ENCODE measurements at regions not wholly inside any gene's neighbourhood (a gene's known extent, or its start where the extent isn't known, plus 50 kb on each side); places are given as distances from the start of the nearest gene placed in this dataset.

- DNase-seq (ENCODE audit: low spot score): no peak
- H3K9ac ChIP-seq: no peak overlapping the region
- H4K20me1 ChIP-seq (ENCODE audit: low read depth): no peaks in the 10 kb centered on the region
- H3K79me2 ChIP-seq (ENCODE audit: low read depth): no peaks in the 10 kb centered on the region
- H3K9me3 Mint-ChIP-seq: peaks cover 11% of the 10 kb centered on the region
- no peak overlapping the region for H3K27ac ChIP-seq
- H3K4me3 ChIP-seq: no peak overlapping the region
- peaks cover 10% of the 10 kb centered on the region for H3F3A ChIP-seq (ENCODE audit: low read depth)
- H3K4me3 Mint-ChIP-seq: no peak overlapping the region
- no peak overlapping the region for H3K27ac Mint-ChIP-seq
- peaks cover 9% of the 10 kb centered on the region for H3K4me1 ChIP-seq
- H3K36me3 Mint-ChIP-seq: peaks cover 4% of the 10 kb centered on the region
- peaks cover 20% of the 10 kb centered on the region for H3K27me3 Mint-ChIP-seq (ENCODE audit: insufficient read depth, low read depth)
- TF ChIP-seq EZH2 (IDR thresholded peaks at IDR 0.05) (no peak), CTCF (IDR thresholded peaks at IDR 0.05) (no peak), EZH2phosphoT487 (IDR thresholded peaks at IDR 0.05) (no peak)
- H3K9me3 ChIP-seq (ENCODE audit: low read depth): no peaks in the 10 kb centered on the region
- H3K4me2 ChIP-seq: no peak overlapping the region
- H3K36me3 ChIP-seq: no peaks in the 10 kb centered on the region
- H3K27me3 ChIP-seq: peaks cover 10% of the 10 kb centered on the region
- H3K4me1 Mint-ChIP-seq: peaks cover 12% of the 10 kb centered on the region
- H2AFZ ChIP-seq (replicated peaks): no peak overlapping the region
Measured at GRCh38 chr12:75783093-75783877, 248.3 kb downstream of the PHLDA1 start.

- Histone ChIP-seq H4K20me1 (ENCODE audit: low read depth) (no peaks in the 10 kb centered on the region), H3K9me3 (ENCODE audit: low read depth) (no peaks in the 10 kb centered on the region), H3K79me2 (ENCODE audit: low read depth) (no peaks in the 10 kb centered on the region), H3K4me2 (no peak overlapping the region), H3K4me1 (peaks cover 9% of the 10 kb centered on the region), H3K36me3 (no peaks in the 10 kb centered on the region), H3K9ac (no peak overlapping the region), H3K4me3 (no peak overlapping the region), H2AFZ (replicated peaks) (no peak overlapping the region), H3F3A (ENCODE audit: low read depth) (peaks cover 10% of the 10 kb centered on the region), H3K27ac (no peak overlapping the region), H3K27me3 (peaks cover 10% of the 10 kb centered on the region)
- peaks cover 12% of the 10 kb centered on the region for H3K4me1 Mint-ChIP-seq
- H3K4me3 Mint-ChIP-seq: no peak overlapping the region
- H3K27me3 Mint-ChIP-seq (ENCODE audit: insufficient read depth, low read depth): peaks cover 20% of the 10 kb centered on the region
- peaks cover 4% of the 10 kb centered on the region for H3K36me3 Mint-ChIP-seq
- TF ChIP-seq EZH2 (IDR thresholded peaks at IDR 0.05) (no peak), CTCF (IDR thresholded peaks at IDR 0.05) (no peak), EZH2phosphoT487 (IDR thresholded peaks at IDR 0.05) (no peak)
- H3K9me3 Mint-ChIP-seq: peaks cover 11% of the 10 kb centered on the region
- DNase-seq (ENCODE audit: low spot score): no peak
- no peak overlapping the region for H3K27ac Mint-ChIP-seq
Measured at GRCh38 chr12:75782069-75782581, 249.5 kb downstream of the PHLDA1 start.

GRCh38 chr12:75781532-75782046 lies 250.0 kb downstream of the PHLDA1 start:
- DNase-seq (ENCODE audit: low spot score): no peak
- TF ChIP-seq EZH2 (IDR thresholded peaks at IDR 0.05) (no peak), EZH2phosphoT487 (IDR thresholded peaks at IDR 0.05) (no peak), CTCF (IDR thresholded peaks at IDR 0.05) (no peak)
- Histone ChIP-seq H3K4me2 (no peak overlapping the region), H2AFZ (replicated peaks) (no peak overlapping the region), H4K20me1 (ENCODE audit: low read depth) (no peaks in the 10 kb centered on the region), H3K4me1 (peaks cover 9% of the 10 kb centered on the region), H3K9me3 (ENCODE audit: low read depth) (no peaks in the 10 kb centered on the region), H3K27ac (no peak overlapping the region), H3F3A (ENCODE audit: low read depth) (peaks cover 10% of the 10 kb centered on the region), H3K27me3 (peaks cover 10% of the 10 kb centered on the region), H3K4me3 (no peak overlapping the region), H3K79me2 (ENCODE audit: low read depth) (no peaks in the 10 kb centered on the region), H3K36me3 (no peaks in the 10 kb centered on the region), H3K9ac (no peak overlapping the region)
- Mint-ChIP-seq H3K4me1 (peaks cover 12% of the 10 kb centered on the region), H3K27ac (no peak overlapping the region), H3K36me3 (peaks cover 4% of the 10 kb centered on the region), H3K27me3 (ENCODE audit: insufficient read depth, low read depth) (peaks cover 20% of the 10 kb centered on the region), H3K9me3 (peaks cover 11% of the 10 kb centered on the region), H3K4me3 (peak overlapping the region; percentile 46)
